GM18520 (cell line): ENCODE measurements at regions not wholly inside any gene's neighbourhood (a gene's known extent, or its start where the extent isn't known, plus 50 kb on each side); places are given as distances from the start of the nearest gene placed in this dataset.
"Not testable (repeated sequence)": the region's sequence is repeated elsewhere in the genome, so short reads cannot be mapped to it uniquely, and the experiment has no call there.

Experiments
- ATAC-seq: cut with Tn5 transposase; IDR thresholded peaks from one replicate; pipeline ENCODE4 v1.9.1; 2021; ENCODE audit not compliant: unreplicated experiment

GRCh38 chr3:145190761-145191160 is 970.2 kb downstream of the PLOD2 start:
- no peak for ATAC-seq

- ATAC-seq = no peak
Observed at GRCh38 chr3:145191543-145191942, 969.4 kb downstream of the PLOD2 start.

GRCh38 chr3:145197051-145197820 is 963.7 kb downstream of the PLOD2 start:
- no peak for ATAC-seq

- no peak for ATAC-seq
Observed at GRCh38 chr3:145197821-145198220, 963.2 kb downstream of the PLOD2 start.

GRCh38 chr3:145209561-145209960 is 951.4 kb downstream of the PLOD2 start:
- no peak for ATAC-seq

GRCh38 chr3:145219355-145220235 is 941.4 kb downstream of the PLOD2 start:
- no peak for ATAC-seq

GRCh38 chr3:145224886-145225285 is 936.1 kb downstream of the PLOD2 start:
- no peak for ATAC-seq

GRCh38 chr3:145243875-145244274 is 917.1 kb downstream of the PLOD2 start:
- no peak for ATAC-seq

- no peak for ATAC-seq
Observed at GRCh38 chr3:145244327-145244726, 916.7 kb downstream of the PLOD2 start.

GRCh38 chr3:145246291-145246690 is 914.7 kb downstream of the PLOD2 start:
- ATAC-seq = no peak

GRCh38 chr3:145248928-145249327 is 912.1 kb downstream of the PLOD2 start:
- no peak for ATAC-seq

- no peak for ATAC-seq
Observed at GRCh38 chr3:145251311-145251710, 909.7 kb downstream of the PLOD2 start.

- not testable (repeated sequence) for ATAC-seq
Observed at GRCh38 chr3:145257967-145258366, 903.0 kb downstream of the PLOD2 start.

GRCh38 chr3:145259166-145259880 is 901.7 kb downstream of the PLOD2 start:
- no peak for ATAC-seq

GRCh38 chr3:145263458-145263857 is 897.5 kb downstream of the PLOD2 start:
- not testable (repeated sequence) for ATAC-seq

- ATAC-seq = no peak
Observed at GRCh38 chr3:145266368-145266767, 894.6 kb downstream of the PLOD2 start.

GRCh38 chr3:145269106-145269505 is 891.9 kb downstream of the PLOD2 start:
- ATAC-seq = no peak

- no peak for ATAC-seq
Observed at GRCh38 chr3:145272684-145273083, 888.3 kb downstream of the PLOD2 start.

- ATAC-seq = no peak
Observed at GRCh38 chr3:145282505-145282904, 878.5 kb downstream of the PLOD2 start.

- ATAC-seq = no peak
Observed at GRCh38 chr3:145286937-145287336, 874.0 kb downstream of the PLOD2 start.

GRCh38 chr3:145290010-145290409 is 871.0 kb downstream of the PLOD2 start:
- ATAC-seq = no peak
